Keratinocyte (primary cell): ENCODE measurements at regions not wholly inside any gene's neighbourhood (a gene's known extent, or its start where the extent isn't known, plus 50 kb on each side); places are given as distances from the start of the nearest gene placed in this dataset.
"Not testable (repeated sequence)": the region's sequence is repeated elsewhere in the genome, so short reads cannot be mapped to it uniquely, and the experiment has no call there.

ENCODE experiments used
- DNase-seq: peaks from one replicate; pipeline ENCODE4 v3.0.0-alpha.2; 2011; ENCODE audit warnings: low read depth, missing footprints, low spot score
- FAIRE-seq: peaks from 2 replicates; lab custom pipeline; 2011; peaks lifted over from hg19 to GRCh38; lab: Jason Lieb, UNC
- H2AFZ ChIP-seq: 2 replicates; pipeline ENCODE4 v1.6.0; 2012; ENCODE audit warnings: low read length, control low read depth, inconsistent platforms; ENCODE audit not compliant: control insufficient read depth
- H3K27ac ChIP-seq: 2 replicates; pipeline ENCODE4 v1.5.1; 2011; ENCODE audit warnings: low read length; ENCODE audit not compliant: control insufficient read depth, insufficient read depth
- H3K27me3 ChIP-seq: 3 replicates; pipeline ENCODE4 v1.6.0; 2011; ENCODE audit warnings: low read length; ENCODE audit not compliant: control insufficient read depth, insufficient read depth; ENCODE audit errors: extremely low read depth
- H3K36me3 ChIP-seq, 2 experiments: 2 replicates in 1 of 2; 3 replicates in 1 of 2; pipeline ENCODE4 v1.5.1; 2011; ENCODE audit warnings: low read length in 2 of 2, mild to moderate bottlenecking in 1 of 2; ENCODE audit not compliant: control insufficient read depth in 2 of 2, insufficient read depth in 2 of 2; ENCODE audit errors: extremely low read depth in 1 of 2
- H3K4me1 ChIP-seq: 3 replicates; pipeline ENCODE4 v1.5.1; 2011; ENCODE audit warnings: low read length; ENCODE audit not compliant: control insufficient read depth, insufficient read depth; ENCODE audit errors: extremely low read depth
- H3K4me2 ChIP-seq: 3 replicates; pipeline ENCODE4 v1.6.0; 2011; ENCODE audit warnings: low read depth, low read length; ENCODE audit not compliant: control insufficient read depth, insufficient read depth; ENCODE audit errors: extremely low read depth
- H3K4me3 ChIP-seq, 3 experiments: fragments of 200-600 bp in 1 of 3; sonication (generic) in 1 of 3; 2 replicates in 2 of 3; 3 replicates in 1 of 3; pipeline ENCODE4 v1.5.1; 2011 to 2016; ENCODE audit warnings: low read length in 3 of 3, mild to moderate bottlenecking in 3 of 3, control low read depth in 2 of 3, inconsistent platforms in 1 of 3, low read depth in 1 of 3, mixed read lengths in 1 of 3, mixed run types in 1 of 3, moderate library complexity in 1 of 3; ENCODE audit not compliant: control insufficient read depth in 2 of 3, insufficient read depth in 2 of 3; ENCODE audit errors: extremely low read depth in 1 of 3
- H3K79me2 ChIP-seq: 2 replicates; pipeline ENCODE4 v1.6.0; 2012; ENCODE audit warnings: low read length; ENCODE audit not compliant: control insufficient read depth, insufficient read depth
- H3K9ac ChIP-seq: 3 replicates; pipeline ENCODE4 v1.6.0; 2011; ENCODE audit warnings: low read length; ENCODE audit not compliant: control insufficient read depth, insufficient read depth; ENCODE audit errors: extremely low read depth
- H3K9me1 ChIP-seq: 3 replicates; pipeline ENCODE4 v1.6.0; 2011; ENCODE audit warnings: low read length; ENCODE audit not compliant: control insufficient read depth, insufficient read depth; ENCODE audit errors: extremely low read depth
- H3K9me3 ChIP-seq: 2 replicates; pipeline ENCODE4 v1.5.1; 2012; ENCODE audit warnings: low read depth, low read length; ENCODE audit not compliant: control insufficient read depth
- H4K20me1 ChIP-seq: 3 replicates; pipeline ENCODE4 v1.6.0; 2011; ENCODE audit warnings: low read length; ENCODE audit not compliant: control insufficient read depth, insufficient read depth; ENCODE audit errors: extremely low read depth
- EZH2 ChIP-seq: IDR thresholded peaks from one replicate; pipeline ENCODE4 v1.6.1; 2012; ENCODE audit warnings: inconsistent platforms, mild to moderate bottlenecking, low read length, moderate library complexity
- dilution Hi-C: fragments of 300-500 bp; cut with MboI; formaldehyde crosslinking; loops from one replicate; pipeline ENCODE4 v1.7.0; 2020; ENCODE audit warnings: low sequenced_read_pairs; ENCODE audit not compliant: extremely low pct_ligation_motif_present
- TF ChIP-seq, protein P1 (sequence below), 3 experiments: IDR thresholded peaks in 1 of 3; conservative IDR thresholded peaks in 1 of 3; optimal IDR thresholded peaks in 1 of 3; 2 replicates in 2 of 3; 3 replicates in 1 of 3; pipeline versions ENCODE3 to v1.5.1; 2011; ENCODE audit warnings: low read length in 3 of 3, mild to moderate bottlenecking in 3 of 3, moderate library complexity in 2 of 3, control low read depth in 1 of 3, inconsistent platforms in 1 of 3; ENCODE audit not compliant: insufficient read depth in 2 of 3; ENCODE audit errors: extremely low read depth in 1 of 3

DNA sequence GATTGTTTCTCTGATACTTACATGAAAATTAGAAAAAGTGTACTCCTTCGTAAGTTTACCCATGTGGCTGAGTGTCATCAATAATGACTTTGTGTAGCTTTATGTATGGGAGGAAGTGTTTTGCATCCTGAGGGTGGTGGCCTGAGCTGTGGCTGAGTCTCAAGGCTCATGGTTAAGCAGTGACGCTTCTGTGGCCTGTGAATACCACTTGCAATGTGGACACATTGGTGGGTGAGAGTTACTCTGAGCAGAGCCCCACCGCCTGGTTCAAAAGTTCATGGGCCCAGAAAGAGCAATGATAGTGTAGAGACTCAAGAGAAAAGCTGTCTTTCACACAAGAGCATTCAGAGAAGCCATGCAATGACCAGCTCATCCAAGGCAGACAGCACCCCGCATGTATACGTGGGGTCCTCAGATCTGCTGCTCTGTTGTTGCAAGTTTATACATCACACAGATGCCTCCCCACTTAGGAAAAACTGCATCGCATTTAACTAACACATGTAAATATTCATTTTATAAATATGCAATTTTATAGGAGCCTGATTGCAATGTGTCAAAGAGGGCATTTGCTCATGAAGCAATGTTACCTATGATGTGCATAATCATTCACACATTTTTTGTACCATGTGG lies 55.1 kb upstream of the FRMD6 start:
- FAIRE-seq (no peak), DNase-seq (no peak)
- no peak overlapping the region for H3K27ac ChIP-seq
- peaks cover 56% of the 10 kb centered on the region for H3K79me2 ChIP-seq
- no peaks in the 10 kb centered on the region for H3K9me3 ChIP-seq
- H3K4me1 ChIP-seq, result no peaks in the 10 kb centered on the region
- H3K4me3 ChIP-seq, result no peak overlapping the region
- peaks cover 11% of the 10 kb centered on the region in 2 experiments for H3K36me3 ChIP-seq
- TF ChIP-seq, protein P1, sequence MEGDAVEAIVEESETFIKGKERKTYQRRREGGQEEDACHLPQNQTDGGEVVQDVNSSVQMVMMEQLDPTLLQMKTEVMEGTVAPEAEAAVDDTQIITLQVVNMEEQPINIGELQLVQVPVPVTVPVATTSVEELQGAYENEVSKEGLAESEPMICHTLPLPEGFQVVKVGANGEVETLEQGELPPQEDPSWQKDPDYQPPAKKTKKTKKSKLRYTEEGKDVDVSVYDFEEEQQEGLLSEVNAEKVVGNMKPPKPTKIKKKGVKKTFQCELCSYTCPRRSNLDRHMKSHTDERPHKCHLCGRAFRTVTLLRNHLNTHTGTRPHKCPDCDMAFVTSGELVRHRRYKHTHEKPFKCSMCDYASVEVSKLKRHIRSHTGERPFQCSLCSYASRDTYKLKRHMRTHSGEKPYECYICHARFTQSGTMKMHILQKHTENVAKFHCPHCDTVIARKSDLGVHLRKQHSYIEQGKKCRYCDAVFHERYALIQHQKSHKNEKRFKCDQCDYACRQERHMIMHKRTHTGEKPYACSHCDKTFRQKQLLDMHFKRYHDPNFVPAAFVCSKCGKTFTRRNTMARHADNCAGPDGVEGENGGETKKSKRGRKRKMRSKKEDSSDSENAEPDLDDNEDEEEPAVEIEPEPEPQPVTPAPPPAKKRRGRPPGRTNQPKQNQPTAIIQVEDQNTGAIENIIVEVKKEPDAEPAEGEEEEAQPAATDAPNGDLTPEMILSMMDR (optimal IDR thresholded peaks at IDR 0.05 in 1 of 3, IDR thresholded peaks at IDR 0.05 in 1 of 3, conservative IDR thresholded peaks at IDR 0.05 in 1 of 3; ENCODE audit: extremely low read depth in 1 of 3, insufficient read depth in 2 of 3, low read length in 3 of 3), result no peak
- TF ChIP-seq EZH2, result no peak
- H3K4me2 ChIP-seq, result no peak overlapping the region
- dilution Hi-C loops, result no loop called here
- no peaks in the 10 kb centered on the region for H4K20me1 ChIP-seq
- no peak overlapping the region for H2AFZ ChIP-seq
- H3K9ac ChIP-seq, result no peak overlapping the region
- no peaks in the 10 kb centered on the region for H3K27me3 ChIP-seq
- no peaks in the 10 kb centered on the region for H3K9me1 ChIP-seq

DNA sequence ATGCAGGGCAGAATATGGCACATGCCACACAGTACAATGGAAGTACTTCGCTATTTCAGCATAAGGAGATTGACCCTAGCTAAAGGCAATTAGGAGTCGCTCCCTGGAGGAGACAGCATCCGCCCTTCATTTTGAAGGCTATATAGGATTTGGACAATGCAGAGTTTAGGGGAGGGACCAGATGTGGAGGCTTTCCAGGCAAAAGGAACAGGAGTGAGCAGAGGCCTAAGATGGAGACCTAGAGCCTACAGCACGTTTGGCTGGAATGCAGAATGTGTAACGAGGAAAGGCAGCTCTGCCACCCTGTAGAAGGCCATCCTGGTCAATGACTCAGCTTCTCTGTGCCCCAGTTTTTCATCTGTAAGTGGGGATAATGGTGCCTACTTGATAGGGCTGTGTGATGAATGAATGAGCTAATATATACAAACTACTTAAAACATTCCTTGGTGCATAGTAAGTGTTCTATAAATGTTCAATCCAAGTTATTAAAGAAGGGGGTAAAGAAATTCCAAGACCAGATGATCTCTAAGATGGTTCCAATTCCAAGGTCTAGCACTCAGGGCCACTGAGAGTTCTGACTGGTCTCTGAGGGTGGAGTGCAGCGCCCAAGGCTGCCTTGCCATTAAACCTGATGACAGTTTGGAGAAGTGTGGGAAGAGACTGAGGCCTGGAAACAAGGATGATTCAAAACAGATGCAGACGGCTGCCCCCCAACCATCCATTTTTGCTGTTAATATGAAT lies 54.3 kb upstream of the FRMD6 start:
- Histone ChIP-seq H3K9ac (no peak overlapping the region), H2AFZ (no peak overlapping the region), H3K27ac (no peak overlapping the region), H3K9me3 (no peaks in the 10 kb centered on the region), H3K36me3 (peaks cover 11% of the 10 kb centered on the region in 2 experiments), H3K79me2 (peaks cover 61% of the 10 kb centered on the region), H3K4me2 (no peak overlapping the region), H3K4me3 (no peak overlapping the region), H4K20me1 (no peaks in the 10 kb centered on the region), H3K27me3 (no peaks in the 10 kb centered on the region), H3K9me1 (no peaks in the 10 kb centered on the region), H3K4me1 (no peaks in the 10 kb centered on the region)
- dilution Hi-C loops, result no loop called here
- DNase-seq, result no peak
- no peak for FAIRE-seq
- no peak for TF ChIP-seq EZH2
- TF ChIP-seq, protein P1 (optimal IDR thresholded peaks at IDR 0.05 in 1 of 3, IDR thresholded peaks at IDR 0.05 in 1 of 3, conservative IDR thresholded peaks at IDR 0.05 in 1 of 3; ENCODE audit: extremely low read depth in 1 of 3, insufficient read depth in 2 of 3, low read length in 3 of 3), result no peak

DNA sequence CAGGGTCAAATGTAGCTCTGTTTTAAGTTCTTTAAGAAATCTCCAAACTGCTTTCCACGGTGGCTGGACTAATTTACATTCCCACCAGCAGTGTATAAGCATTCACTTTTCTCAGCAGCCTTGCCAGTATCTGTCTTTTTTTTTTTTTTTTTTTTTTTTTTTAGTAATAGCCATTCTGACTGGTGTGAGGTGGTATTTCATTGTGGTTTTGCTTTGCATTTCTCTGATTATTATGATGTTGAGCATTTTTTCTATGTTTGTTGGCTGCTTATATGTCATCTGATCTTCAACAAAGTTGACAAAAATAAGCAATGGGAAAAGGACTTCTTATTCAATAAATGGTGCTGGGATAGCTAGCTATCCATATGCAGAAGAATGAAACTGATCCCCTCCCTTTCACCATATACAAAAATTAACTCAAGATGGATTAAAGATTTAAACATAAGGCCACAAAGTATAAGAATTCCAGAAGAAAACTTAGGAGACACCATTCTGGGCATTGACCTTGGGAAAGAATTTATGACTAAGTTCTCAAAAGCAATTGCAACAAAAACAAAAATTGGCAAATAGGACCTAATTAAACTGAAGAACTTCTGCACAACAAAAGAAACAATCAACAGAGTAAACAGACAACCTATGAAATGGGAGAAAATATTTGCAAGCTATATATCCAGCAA lies 52.6 kb upstream of the FRMD6 start:
- DNase-seq, H3K4me3 ChIP-seq, H3K27me3 ChIP-seq, FAIRE-seq, H3K9ac ChIP-seq, H3K4me1 ChIP-seq, H3K9me1 ChIP-seq, dilution Hi-C loops, H3K27ac ChIP-seq, H2AFZ ChIP-seq, H3K4me2 ChIP-seq, H3K36me3 ChIP-seq, H3K9me3 ChIP-seq, H4K20me1 ChIP-seq: not testable (repeated sequence)
- peaks cover 63% of the 10 kb centered on the region for H3K79me2 ChIP-seq
